C4-2B (cell line): ENCODE measurements at regions not wholly inside any gene's neighbourhood (a gene's known extent, or its start where the extent isn't known, plus 50 kb on each side); places are given as distances from the start of the nearest gene placed in this dataset.
"Not testable (repeated sequence)": the region's sequence is repeated elsewhere in the genome, so short reads cannot be mapped to it uniquely, and the experiment has no call there.

ENCODE experiments used
- CTCF ChIP-seq: fragments of 450-650 bp; conservative IDR thresholded peaks from 2 replicates; pipeline ENCODE4 v1.5.1; 2017; ENCODE audit warnings: mild to moderate bottlenecking
- ZFX ChIP-seq: fragments of 450-650 bp; IDR thresholded peaks from 2 replicates; pipeline ENCODE4 v1.6.1; 2017

- TF ChIP-seq CTCF, ZFX: not testable (repeated sequence)
These were observed 658.9 kb downstream of the PRIM2 start for GRCh38 chr6:57976371-57976770.
